Glomerular visceral epithelial cell (primary cell): ENCODE measurements at regions not wholly inside any gene's neighbourhood (a gene's known extent, or its start where the extent isn't known, plus 50 kb on each side); places are given as distances from the start of the nearest gene placed in this dataset.

Experiments used
- DNase-seq: peaks from one replicate; pipeline ENCODE4 v3.0.0-alpha.2; 2016; ENCODE audit errors: extremely low spot score

DNA sequence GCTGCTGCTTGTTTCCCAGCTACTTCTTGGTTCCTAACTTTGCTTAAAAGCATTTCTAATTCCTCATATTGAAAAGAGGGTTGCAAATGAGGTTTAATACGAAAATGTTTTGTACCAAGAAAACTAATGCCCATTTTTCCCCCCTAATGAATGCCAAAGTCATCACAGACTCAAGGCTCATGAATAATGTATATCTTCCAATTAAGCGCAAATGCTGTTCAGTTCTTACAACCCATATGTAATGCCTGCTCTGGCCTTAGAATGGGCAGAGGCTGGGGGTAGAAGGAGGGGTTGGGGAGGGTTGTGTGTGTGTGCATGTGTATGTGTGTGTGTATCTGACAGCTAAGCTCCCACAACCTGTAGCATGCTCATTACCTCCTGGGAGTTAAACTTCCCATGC lies 901.7 kb downstream of the KCNMA1 start:
- DNase-seq, result no peak

DNA sequence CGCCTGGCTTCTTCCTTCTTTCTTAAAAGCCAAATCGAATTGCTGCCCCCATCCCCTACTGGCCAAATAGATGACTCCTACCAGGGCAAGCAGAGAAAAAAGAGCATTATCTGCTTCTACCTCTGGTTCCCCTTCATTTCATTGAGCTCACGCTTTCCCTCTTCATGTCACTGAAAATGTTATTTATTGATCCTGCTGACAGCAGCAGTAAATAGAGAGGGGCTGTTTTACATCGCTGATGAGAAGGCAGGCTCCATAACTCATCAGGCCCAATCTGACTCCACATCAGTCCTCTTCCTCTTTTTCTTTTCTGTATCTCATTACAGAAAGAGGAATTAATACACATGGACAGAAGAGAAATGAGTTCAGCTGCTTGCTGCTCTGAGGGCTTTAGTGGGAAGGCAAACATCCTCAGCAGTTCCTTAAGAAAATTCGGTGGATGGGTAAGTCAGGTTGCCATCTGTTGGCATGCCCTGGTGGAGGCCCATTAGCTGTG lies 904.1 kb downstream of the KCNMA1 start:
- no peak for DNase-seq

DNA sequence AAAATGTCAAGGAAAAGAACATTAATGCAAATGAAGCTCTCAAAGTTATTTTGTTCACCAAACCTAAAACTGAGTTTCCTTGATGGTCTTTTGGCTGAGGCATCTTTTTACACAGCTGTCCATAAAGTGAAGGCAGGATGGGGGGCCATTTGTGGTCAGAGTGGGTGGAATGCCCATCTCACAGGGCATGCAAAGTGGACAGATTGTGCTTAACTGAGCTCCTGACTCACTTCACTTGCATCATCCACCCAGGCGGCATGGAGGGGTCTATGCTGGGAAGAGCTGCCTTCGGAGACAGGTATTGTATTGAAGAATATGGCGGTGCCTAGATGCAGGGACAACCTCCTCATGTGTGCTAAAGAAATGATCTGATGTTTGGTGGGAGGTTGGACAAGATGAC lies 905.3 kb downstream of the KCNMA1 start:
- DNase-seq, result no peak

DNA sequence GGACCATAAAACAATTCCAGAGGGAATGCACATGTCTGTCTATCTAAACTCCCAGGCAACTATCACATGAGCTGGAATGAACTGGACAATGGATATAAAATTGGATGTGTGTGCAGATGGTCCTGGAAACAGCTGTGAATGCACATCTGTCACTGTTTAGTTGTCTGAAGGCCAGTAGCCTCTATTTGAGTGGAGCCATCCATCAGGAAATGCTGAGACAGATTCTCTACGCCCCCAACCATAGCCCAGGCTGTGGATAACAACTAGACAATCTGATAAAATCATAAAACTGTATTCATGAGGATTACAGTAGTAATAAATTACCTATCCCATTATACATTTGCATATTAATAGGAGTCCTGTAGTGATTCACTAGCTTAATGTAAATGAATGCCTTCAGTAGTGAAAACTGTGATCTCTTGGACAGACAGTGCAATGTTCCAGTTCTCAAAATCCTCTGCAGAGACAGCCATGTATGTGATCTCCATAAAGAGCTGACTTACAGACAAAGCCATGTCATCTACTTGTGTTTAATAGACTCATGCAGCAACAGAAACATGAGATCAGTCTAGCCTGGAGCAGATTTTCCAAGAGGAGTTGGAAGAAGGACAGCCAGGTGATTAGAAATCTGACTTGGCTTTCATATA lies 907.6 kb downstream of the KCNMA1 start:
- no peak for DNase-seq

DNA sequence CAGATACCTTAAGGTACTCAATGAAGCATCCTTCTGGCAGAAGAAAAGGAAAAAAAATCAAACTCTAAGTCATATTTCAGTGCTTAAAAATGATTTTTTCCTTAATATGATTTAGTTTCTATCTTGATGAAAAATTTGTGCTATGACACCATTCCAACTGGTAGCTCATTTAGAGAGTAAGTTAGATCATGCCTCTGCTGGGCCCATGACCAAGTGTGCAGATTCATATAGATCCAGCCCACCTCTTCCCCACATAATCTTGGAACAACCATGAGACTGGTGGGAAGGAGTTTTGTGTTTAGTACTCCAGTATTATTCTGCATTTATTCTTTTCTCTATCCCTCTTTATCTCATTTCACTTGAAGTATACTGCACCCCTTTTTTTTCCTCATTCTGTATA lies 908.3 kb downstream of the KCNMA1 start:
- DNase-seq, result no peak

DNA sequence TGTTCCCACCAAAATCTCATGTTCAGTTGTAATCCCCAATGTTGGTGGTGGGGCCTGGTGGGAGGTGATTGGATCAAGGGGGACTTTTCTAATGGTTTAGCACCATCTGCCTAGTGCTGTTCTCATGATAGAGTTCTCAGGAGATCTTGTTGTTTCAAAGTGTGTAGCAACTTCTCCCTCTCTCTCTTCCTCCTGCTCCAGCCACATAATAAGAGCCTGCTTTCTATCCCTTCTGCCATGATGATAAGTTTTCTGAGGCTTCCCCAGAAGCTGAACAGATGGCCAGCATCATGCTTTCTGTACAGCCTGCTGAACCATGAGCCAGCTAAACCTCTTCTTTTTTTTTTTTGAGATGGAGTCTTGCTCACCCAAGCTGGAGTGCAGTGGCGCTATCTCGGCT lies 910.6 kb downstream of the KCNMA1 start:
- no peak for DNase-seq

DNA sequence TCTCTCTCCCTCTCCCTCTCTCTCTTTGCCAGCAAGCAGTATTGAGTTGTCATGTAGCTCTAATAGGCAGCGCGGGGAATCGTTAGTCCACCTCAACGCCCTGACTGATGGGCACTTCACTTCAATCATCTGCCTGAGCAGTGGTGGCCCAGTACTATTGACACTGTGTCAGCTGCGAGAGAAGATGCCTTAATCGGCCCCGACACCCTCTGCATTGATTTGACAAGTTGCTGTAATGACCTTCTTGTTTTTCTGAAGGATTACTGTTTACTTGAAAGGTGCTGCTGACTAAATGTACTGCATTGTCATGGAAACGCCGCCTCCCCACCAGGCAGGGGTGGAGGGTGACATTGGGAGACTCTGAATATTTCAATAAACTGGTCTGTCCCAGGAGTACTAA lies 913.8 kb downstream of the KCNMA1 start:
- no peak for DNase-seq

DNA sequence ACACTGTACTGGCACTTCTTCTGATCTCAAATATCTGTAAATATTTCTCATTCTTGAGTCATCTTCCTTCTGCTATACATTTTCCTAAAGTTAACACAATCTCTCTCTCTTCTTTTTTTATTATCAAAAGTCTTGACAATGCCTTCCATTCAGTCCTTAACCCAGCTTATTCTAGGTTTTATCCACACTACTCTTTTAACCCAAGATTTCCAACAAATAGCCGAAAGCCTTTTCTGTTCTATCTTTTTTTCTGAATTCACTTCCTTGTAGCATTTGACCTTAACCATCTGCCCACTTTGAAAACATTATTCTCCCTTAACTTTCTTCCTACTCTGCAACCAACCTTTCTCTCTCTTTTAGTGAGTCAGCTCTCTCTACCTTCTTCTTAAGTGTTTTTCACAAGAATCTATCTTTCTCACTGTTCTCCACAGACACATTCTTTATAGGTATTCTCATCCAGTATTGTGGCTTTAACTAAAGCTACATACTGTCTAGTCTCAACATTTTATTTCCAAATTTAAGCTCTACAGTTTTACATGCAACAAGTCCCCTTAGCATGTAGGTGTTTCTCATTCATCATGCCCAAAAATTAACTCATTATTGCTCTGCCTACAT lies 915.6 kb downstream of the KCNMA1 start:
- DNase-seq, result no peak

DNA sequence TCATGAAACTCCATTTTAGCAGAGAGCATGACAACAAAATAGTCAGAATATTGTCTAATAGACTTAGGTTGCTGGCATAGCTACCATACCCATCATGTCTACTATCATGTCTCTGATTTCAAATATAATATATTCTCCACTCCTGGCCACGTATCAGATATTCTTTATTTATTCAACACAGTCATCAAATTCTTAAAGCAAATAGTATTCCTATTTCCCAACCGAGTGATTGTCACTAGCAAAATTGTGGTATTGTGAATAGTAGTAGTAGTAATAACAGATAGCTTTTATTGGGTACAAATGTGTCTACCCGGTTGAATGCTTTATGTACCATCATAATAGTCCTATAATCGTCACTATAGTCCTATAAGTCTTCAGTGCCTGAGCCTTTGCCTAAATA lies 918.6 kb downstream of the KCNMA1 start:
- no peak for DNase-seq

DNA sequence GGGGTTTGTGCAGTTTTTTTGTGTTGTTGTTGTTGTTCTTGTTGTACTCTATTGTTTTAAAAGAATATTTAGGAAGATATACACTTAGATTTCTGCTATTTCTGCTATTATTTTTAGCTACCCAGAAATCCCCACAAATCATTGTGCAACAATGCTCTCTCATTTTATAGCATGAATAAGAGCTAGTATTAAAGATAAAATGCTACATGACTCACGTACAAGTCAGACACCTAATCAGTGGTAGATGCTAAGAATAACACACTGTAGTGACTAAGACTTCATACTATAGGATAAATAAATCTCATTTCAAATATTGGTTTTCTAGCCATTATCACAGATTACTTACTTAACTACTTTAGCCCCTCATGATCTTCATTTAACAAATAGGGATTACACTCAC lies 920.5 kb downstream of the KCNMA1 start:
- peak; percentile 30 for DNase-seq

DNA sequence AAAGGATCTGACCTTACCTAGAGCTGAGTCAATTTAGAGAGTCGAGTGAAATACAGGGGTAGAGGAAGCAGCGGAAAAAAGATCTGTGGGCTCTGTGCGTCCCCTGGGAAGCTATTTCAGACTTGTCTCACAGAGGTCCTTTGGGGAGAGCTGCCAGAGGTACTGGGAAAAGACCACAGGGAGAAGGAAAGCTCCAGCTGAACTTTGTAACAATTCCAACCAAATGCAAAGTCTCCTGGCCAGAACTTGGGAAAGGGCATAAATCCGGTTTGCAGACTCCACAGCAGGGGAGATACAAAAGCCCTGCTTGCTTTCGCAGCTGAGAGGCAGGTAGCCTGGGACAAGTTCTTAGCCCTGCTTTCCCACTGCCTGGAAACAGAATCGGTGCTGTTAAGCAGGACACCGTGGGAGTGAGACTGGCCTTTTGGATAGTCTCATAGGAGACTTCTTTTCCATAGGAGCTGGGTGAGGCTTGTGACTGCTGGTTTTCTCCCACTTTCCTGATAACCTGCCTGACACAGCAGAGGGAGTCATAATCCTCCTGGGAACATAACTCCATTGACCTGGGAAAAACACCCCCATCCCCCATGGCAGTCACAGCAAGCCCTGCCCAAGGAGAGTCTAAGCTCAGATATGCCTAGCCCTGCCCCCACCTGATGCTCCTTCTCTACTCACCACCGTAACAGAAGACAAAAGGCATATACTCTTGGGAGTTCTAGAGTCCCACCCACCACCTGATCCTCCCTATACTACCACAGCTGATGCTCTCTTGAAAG lies 926.2 kb downstream of the KCNMA1 start:
- no peak for DNase-seq

DNA sequence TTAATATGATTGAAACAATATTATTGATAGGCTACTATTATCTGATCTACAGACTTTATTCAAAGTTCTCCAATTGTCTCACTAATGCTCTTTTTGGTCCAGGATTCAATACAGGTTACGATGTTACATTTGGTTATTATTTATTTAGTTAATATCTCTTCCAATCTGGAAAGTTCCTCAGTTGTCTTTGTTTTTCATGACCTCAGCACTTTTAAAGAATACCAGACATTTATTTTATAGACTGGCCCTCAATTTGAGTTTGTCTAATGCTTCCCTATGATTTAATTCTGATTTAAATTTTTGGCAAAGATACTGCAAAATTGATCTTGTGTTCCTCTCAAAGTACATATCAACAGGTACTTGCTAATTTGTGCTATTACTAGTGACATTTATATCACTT lies 937.4 kb downstream of the KCNMA1 start:
- DNase-seq, result no peak

DNA sequence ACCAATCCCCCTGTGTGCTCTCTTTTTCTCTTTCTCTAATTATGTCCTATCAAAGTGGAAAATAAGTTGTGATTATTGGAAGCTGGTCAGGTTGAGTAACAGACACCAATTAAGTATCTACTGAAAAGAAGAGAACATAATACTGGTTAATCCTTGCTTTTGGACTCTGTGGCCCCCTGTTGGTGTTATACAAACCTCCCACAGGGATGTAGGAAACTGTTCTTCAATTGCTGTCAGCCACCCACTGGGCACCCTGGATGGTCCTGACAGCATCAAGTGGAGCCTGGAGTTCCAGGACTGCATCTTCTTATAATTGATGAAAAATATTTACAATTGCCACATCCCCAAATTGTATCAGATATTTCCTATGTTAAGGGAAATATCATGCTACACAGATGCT lies 939.7 kb downstream of the KCNMA1 start:
- DNase-seq, result no peak

DNA sequence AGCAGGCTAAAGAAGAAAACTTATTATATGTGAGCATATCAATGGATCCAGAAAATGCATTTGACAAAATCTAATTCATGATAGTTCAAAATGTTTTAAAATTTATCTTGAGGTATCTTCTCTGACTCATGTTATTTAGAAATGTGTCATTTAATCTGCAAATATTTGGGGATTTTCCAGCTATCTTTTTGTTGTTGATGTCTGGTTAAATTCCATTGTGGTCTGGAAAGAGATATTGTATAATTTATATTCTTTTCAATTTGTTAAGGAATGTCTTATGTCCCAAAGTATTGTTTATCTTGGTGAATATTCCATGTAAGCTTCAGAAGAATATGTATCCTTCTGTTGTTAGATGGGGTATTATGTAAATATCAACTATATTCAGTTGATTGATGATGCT lies 942.5 kb downstream of the KCNMA1 start:
- no peak for DNase-seq

DNA sequence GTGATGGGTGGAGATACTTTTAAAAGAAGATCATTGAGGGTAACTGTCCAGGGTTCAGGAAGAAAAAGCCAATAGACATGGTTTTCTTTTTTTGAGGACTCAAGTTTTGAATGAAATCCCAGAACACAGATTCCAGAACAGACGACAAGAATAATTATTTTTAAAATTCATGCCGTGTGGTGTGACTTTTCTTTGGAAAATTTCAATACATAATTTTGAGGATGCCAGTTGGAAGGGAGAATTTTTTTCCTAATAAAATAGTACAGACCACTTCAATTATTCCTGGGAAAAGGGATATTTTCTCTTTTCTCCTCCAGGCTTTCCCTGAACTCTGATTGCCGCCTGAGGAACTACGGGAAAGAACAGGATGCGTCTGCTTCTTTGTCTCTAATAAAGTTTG lies 951.4 kb downstream of the KCNMA1 start:
- no peak for DNase-seq

DNA sequence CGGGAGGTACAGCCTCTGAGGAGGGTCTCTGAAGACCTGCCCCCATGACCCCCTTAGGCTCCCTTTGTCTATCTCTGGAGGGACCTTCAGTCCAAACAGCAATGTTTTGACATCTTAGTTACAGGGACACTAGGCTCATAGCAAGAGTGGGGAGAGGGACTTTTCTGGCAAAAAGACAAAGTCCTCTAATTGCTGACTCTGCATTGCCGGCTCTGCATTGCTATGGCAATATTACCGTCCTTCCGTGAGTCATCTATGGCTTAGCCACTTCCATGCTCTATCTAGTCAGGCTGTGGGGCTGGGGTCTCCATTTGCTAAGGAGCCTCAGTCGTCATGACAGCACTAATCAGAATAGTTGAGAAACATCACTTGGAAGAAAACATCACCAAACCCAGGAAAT lies 952.6 kb downstream of the KCNMA1 start:
- DNase-seq, result no peak

DNA sequence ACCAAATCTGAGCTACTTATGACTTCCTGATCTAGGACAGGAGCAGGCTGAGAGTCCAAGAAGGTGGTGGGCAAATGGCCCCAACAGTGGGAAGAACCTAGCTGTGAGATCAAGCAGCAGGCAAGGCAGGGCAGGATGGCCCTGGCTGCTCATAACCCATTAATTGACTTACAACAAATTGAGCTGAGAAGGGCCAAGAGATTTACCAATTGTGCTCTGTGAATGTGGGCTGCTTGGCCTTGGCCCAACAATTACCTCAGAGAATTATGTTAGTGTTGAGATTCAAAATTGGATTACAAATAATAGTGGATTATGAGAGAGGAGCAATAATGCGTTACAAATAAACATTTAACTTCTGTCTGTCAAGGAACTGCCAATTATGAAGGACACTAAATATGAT lies 956.5 kb downstream of the KCNMA1 start:
- DNase-seq, result no peak

DNA sequence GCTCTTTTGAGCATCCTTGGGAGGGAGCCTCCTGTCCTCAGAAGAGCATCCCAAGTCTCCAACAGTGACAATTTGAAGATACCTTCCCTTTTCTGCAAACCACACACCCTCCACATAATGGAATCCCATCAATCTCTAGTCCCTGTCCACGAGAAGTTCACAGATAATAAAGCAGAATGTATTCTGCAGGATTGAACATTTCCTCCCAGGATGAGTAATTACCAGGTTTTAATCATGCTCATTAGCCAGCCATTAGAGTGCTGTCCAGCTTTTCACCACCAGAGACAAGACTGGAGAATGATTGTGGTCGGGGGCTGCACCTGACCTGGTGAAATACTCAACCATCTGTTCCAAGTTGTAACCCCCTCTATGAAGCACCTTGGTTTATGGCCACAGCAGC lies 958.6 kb downstream of the KCNMA1 start:
- DNase-seq, result no peak

DNA sequence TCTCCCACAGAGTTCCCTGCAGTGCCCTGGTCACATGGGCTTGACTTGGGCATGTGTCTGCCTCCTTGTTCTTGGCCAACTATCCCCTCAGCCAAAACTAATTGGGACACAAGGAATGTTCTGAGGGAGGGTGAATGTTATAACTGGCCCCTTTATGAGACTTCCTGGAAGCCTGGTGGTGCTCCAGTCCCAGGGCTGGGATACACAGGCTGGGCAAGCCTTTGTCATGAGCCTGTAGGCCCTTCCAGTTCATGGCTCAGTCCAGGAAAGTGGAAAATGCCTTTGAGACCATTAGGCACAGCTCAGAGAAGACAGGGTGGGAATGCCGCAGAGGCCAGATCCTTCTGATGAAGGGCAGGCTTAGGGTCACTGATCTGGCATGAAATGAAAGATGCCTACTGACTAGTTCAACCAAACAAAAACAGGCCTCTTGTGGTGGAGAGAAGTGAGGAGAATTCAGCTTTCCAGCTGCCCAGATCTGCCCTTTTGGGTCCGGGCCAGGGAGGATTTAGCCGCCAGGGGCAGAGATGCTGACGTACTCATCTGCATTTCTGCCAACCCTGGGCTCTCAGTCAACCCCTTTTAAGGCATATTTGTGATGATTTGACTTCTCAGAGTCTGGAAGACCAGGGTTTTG lies 961.5 kb downstream of the KCNMA1 start:
- DNase-seq, result peak; percentile 57

DNA sequence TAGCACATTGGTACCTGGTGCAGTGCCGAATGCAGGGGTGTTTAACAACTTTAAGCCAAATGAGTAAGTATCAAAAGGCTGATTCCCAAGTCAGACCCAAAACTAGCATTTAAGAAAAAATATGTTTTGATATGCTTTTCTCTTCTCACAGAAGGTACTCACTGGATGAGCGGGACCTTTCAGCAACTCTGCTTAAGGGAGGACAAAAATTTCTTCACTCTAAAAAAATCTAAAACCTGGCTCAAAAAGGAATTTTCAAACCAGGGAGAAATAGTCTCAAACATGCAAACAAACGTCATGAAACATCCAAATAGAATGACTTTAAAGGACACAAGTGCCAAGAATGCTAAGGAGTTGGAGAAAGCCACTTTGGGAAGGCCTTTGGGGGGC lies 962.1 kb downstream of the KCNMA1 start:
- no peak for DNase-seq

DNA sequence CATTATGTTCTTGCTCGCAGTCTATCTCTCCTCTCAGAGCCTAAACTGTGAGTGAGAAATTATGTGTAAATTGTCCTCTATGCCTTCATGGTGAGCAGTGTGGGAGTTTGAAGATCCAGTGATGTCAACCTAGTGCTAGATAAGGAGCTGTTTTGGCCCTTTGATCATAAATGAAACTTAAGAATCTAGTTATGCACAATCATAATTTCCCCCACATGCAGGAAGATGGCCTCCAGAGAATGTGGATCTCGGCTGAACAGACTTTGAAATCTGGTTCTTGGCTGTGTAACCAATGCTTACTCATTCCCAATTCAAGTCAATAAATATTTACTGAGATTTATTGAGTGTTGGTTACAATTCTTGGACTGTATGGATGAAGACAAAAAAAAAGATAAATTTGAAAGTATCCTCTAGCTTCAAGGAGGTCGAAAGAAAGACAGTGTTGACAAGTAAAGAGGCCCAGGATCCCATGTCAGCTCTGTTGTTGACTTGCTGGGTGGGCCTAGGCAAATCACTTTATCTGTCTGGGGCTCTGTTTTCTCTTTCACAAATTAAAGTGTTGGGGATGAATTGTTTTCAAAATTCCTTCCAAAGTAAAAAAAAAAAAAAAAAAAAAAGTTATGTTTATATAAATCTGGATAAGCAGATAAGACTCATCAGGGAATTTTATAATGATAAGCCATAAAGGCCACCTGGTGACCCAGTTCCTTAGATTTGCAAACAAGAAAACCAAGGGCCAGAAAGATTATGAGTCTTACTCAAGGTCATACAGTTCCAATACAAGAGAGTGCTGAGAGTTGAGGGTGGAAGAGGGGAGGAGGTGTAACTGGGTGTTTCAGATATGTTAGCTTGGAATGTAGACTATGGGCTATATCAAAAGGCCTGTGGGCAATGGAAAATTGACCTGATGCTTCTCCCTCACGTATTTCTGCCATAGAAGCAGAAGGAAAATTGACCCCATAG lies 969.9 kb downstream of the KCNMA1 start:
- no peak for DNase-seq

DNA sequence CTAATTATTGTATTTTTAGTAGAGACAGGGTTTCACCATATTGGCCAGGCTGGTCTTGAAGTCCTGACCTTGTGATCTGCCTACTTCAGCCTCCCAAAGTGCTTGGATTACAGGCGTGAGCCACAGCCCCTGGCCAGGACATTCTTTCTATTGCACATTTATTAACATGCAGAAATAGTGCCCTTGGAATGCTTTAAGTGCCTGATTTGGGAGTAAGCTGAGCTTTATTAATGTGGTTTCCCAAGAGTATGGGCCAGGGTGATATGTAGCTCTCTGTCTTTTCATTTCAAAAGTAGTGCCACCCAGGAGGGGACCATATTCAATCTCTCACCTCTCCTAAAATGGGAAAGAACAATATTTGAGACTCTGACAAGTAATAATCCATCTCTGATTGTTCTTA lies 970.7 kb downstream of the KCNMA1 start:
- DNase-seq, result no peak
